ENCODE measurements at regions not wholly inside any gene's neighbourhood (a gene's known extent, or its start where the extent isn't known, plus 50 kb on each side); places are given as distances from the start of the nearest gene placed in this dataset.

DNA sequence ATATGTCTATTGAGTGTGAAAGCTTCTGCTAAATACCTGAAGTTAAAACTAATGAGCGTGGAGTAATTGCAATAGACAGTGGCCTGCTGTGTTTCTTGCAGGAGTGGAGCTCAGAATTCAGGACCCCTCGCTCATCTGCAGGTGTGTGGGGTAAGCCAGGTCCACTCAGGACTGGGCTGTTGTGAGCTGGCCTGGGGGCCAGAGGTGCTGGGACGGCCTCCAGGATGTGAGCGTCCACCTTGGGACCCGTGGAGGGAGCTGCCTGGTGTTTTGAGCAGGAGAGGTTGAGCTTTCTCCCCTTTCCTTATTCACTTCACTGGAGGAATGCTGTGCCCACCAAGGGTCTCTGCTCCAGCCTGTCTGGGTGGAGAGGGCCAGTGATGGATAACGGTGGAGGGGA is 681.2 kb downstream of the BRD1 start:
- no peak for DNase-seq

DNA sequence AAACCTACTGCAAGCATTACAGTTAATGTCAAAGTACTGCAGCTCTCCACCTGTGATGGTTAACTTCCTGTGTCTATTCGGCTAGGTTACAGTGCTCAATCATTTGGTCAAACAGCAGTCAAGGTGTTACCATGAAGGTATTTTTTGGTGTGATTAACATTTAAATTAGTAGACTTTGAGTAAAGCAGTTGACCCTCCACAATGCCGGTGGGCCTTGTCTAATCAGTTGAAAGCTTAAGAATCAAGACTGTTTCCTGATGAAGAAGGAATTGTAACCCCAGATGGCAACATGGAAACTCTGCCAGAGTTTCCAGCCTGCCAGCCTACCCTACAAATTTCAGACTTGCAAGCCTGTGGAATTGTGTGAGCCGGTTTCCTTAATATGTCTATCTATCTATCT is 683.9 kb downstream of the BRD1 start:
- DNase-seq: no peak

DNA sequence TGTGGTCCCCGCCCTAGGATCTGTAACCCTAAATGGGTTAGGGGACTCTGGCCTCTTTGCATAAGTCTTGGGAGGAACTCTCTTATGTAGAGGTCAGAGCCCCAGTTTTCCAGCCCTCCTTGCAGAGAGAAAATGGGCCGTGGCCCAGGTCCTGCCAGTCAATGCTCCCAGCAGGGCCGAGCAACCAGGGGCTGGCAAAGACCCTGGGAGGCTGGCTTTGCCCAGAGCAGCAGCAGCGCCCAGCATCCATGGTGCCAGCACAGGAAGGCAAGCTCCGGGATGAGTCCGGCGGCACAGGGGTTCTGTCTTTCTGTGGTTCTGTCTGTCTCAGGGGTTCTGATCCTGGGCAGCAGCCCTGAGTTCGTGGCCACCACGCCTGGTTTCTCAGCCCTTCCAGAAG is 684.8 kb downstream of the BRD1 start:
- no peak for DNase-seq

DNA sequence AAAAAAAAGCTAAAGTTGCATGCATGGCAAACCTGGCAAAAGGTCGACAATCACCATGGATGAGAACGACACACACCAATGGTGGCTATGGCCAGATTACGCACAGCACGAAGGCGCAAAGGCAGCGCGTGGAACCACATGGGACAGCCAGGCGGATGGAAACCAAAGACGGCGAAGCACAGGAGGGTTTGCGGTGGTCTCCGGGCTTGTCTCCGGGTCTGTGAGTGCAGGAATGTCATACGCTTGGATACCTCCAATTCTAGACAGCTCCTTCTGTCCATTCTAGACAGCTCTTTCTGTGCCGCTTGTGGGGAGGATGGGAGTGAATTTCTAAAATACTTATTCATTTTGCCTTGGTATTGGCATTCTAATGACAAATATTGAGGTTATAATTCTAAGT is 685.4 kb downstream of the BRD1 start:
- no peak for DNase-seq

DNA sequence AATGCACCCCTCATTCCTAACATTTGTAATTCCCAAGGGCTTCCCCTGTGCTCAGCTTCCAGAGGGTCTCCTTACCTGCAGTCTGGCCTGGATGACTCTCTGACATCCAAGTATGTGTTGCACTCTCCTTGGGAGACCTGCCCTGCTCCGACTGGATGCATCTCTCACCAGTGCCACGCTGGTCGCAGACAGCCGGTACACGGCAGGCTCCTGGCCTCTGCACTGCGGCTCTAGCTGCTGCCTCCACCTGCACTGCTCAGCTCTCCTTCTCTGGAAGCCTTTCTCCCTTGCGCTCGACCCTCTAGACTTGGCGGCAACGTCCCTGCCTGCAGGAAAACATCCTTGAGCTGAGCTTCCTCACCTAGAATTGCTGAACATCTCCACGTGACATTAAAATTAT is 685.9 kb downstream of the BRD1 start:
- no peak for DNase-seq

DNA sequence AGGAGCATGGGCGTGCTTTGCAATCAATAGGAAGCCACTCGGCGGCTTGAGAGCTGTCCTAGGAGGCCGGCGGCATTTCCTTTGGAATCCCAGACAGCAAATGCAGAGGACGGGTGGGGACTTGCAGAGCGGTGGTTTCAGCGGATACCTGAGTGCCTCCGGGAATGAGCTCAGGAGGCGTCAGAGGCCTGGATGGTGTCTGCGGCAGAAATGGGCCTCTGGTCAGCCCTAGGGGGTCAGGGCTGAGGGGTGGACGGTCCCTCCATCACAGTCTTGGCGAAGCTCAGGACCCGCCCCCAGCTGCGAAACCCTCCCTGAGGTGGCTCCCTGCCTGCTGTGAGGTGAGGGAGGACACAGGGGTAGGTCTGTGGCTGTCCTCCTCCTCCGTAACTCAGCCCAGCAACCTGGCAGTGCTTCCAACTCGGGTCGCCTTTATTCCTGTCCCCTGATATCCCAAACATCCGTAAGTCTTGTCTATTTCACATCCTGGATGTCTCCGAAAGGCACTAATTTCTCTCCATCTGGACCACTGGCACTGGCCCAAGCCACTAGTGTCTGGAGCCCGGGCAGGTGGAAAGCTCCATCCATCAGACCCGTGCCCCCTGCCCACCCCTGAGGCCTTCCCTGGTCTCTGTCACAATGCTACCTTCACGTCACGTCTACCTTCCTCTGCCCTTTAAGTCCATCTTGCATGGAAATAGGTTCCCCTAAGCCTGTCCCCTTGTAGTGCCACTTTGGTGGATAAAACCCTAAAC is 686.6 kb downstream of the BRD1 start:
- DNase-seq: no peak

DNA sequence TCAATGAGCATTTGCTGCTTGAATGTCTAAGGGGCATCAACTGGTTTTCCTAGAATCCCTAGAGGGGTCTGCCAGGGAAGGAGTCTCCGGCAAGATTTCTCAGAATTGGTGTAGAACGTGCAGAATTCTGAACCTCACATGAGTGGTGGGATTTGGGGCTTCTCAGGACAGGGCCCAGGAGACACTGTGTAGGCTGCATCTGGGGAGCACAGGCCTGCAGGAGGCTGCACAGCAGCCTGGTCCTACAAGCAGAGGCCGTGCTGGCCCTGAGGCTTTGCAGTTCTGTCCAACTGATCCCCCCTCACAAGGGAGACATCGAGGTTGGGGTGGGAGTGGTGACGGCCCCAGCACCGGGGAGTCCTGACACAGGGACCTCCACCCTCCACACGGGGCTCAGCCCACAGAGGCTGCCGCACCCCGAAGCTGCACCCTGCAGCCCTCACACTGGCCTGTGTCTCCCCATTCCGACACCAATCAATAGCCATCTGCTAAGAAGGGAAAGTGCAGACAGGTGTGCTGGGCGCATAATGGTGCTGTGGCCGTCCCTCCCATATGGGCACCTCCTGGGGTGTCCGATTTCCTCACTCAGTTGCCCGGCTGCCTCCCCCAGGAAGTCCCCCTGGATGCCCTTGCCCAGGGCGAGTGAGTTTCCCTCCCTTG is 688.1 kb downstream of the BRD1 start:
- no peak for DNase-seq

DNA sequence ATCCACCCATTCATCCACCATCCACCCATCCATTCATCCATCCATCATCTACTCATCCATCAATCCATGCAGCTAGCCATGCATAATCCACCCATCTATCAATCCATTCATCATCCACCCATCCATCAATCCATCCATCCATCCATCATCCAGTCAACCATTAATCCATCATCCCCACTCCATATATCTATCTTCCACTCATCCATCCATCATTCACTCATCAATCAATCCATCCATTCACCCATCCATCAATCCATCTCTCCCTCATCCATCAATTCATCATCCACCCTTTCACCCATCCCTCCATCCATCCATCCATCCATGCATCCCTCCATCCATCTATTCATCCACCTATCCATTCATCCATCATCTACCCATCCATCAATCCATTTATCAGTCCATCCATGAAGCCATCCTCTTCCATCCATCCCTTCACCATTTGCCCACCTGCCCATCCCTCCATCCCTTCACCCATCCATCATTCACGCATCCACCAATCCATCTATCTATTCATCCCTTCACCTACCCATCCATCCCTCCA is 689.4 kb downstream of the BRD1 start:
- no peak for DNase-seq

DNA sequence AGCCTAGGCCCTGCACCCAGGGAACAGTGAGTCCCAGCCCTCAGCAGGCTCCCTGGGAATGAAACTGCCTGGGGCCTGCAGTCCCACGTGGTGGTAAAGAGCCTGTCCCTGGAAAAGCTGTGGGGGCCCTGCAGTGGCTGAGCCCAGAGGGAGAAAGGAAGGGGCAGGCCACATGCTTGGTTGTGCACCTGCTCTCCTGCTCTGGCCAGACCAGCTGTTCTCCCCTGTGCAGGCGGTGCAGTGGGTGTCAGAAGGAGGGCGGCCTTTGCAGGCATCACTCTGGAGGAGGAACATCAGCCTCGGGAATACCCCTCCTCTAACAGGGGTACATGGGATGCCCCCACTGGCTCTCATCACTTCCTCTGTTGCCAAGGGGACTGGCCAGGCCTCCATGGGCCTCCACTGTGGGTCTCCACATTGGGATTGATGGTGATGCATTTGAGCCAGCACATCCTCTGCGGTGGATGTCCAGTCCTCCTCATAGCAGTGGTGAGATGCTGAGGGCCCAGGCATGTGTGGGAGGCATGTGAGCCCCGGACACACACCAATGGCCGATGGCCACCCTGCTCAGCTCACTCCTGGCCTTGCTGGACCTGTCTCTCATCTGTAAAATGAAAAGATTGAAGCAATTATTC is 690.4 kb downstream of the BRD1 start:
- no peak for DNase-seq

DNA sequence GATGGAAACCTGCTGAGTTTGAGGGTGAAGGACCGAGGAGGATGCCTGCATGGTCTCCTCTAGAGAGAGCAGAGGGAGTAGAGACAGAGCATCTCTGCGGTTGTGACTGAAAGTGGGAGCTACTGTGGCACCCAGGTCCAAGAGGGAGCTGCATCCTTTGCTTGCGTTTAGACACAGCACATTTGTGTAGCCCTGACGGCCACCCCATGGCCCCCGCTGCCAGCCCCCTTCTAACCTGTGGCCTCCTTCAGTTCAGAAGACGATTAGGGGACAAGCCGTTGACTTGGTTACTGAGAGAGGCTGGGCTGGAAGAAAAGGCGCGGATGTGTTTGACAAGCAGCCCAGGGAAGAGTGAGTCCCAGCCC is 690.9 kb downstream of the BRD1 start:
- DNase-seq: no peak

DNA sequence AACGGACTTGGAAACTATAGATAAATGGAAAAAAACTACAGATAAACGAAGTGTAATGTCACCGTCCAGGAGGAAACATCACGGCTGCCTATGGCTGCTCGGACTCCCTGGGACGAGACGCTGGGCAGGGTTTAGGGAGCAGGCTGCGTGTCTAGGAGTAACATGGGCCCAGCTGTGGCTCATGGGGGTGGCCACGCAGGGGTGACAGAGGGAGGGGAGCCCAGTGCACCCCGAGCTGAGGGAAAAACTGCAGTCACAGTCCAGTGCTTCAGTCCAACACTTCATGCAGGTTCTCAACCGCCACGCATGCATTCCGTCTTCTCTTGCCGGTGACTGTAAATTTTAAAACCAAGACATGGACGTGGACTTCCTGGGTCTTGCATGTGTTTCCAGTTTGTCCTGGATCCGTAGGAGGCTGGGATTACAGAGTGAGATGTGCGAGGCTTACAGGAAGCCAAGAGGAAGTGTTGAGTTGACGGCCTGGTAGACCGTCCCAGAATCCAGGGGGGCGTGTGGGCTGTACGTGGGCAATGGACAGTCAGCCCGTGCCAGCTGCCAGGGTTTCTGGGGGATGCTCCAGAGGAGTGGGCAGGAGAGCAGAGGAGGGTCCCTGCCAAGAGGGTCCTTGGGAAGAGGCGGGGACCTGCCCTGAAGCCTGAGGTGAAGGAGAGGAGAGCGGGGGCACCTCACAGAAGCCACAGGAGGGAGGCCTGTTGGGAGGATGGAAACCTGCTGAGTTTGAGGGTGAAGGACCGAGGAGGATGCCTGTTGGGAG is 691.4 kb downstream of the BRD1 start:
- DNase-seq: no peak

DNA sequence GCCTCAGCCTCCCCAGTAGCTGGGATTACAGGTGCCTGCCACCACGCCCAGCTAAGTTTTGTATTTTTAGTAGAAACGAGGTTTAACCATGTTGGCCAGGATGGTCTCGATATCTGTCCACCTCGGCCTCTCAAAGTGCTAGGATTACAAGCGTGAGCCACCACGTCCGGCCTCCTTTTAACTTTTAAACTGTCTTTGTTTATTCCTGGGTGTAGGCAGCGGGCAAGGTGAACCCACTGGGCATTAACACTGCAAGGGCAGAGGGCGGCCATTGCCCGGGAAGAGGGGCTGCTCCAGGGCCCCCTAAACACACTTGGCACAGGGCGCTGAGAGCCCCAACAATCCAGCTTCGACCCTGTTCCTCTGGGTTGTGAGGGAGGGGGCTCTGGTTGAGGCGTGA is 693.6 kb downstream of the BRD1 start:
- DNase-seq: no peak

DNA sequence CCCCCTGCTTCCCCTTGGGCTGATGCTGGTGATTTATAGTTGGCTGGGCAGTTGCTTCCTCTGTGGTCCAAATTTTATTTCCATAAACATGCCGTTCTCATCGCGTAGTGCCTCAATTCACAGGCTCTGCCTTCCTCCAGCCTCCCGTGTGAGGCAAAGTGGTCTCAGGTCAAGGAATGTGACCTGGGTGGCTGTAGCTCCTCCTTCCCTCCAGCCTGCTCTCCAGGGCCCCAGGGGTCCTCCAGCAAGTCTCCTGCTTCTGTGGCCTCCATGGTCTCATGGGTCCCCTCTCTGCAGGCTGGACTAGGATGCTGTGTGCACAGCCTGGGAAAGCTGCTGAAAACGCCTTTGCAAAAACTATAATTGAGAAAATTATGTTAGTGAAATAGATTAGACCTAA is 694.1 kb downstream of the BRD1 start:
- DNase-seq: no peak

DNA sequence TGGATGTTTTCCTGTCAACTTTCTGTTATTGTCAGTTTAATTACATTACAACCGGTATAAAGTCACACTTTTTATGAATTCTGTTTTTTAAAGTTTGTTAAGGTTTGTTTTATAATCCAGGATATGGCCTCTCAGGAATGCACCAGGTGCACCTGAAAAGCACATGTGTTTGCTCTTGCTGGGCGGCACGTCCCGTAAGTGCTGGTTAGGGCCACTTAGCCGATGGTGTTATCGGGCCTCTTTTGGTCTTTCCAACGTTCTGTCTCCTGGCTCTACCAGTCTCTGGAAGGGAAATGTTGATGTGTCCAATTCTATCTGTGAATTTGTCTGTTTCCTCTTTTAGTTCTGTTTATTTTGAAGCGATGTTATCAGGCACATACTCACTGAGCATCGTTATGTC is 695.7 kb downstream of the BRD1 start:
- no peak for DNase-seq

DNA sequence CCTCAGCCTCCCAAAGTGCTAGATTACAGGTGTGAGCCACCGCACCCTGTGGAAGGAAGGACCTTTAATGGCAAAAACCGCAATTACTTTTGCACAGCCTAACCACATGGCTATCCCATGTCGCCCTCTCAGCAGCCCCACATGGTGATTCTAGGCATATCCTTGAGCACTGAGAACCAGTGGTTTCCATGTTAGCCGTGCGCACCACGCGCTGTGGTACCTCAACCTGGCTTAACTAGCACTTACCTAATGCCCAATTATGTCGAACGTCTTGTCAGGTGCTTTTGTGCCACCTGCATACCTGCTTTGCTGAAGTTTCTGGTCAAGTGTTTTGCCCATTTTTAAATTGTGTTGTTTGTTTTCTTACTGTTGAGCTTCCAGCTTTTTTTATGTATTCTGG is 697.9 kb downstream of the BRD1 start:
- DNase-seq: no peak

DNA sequence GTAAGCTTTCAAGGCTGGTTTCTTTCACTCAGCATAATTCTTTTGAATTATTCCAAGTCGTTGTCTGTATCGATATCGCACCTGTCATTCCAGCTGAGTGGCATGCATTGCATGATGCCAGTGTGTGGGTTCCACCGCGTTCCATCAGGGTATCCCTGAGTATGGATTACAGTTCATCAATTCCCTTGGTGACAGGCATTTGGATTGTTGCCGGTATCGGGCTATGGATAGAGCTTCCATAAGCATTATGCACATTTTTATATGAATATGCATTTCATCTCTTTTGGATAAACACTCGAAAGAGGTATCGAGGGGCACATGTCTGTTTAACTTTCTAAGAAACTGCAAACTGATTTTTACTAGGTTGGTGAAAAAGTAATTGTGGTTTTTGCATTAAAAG is 698.8 kb downstream of the BRD1 start:
- DNase-seq: no peak

DNA sequence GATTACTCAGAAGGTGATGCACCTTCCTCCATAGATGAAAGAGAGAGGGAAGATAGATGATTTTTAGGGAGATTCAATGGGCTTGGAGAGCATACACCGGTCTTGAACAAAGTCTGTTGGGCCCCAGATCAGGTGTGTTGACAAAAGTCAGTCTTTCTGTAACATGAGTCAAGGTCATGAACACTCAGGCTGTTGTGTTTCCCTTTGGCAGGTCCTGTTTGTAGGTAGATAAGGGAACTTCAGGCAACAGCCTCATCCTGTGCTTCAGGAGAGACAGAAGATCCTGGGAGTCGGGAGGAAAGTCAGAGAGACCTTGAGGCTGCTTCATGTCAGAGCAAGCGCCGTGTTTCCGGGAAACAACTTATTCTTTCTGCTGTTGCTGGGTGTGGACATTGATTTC is 703.1 kb downstream of the BRD1 start:
- DNase-seq: no peak

DNA sequence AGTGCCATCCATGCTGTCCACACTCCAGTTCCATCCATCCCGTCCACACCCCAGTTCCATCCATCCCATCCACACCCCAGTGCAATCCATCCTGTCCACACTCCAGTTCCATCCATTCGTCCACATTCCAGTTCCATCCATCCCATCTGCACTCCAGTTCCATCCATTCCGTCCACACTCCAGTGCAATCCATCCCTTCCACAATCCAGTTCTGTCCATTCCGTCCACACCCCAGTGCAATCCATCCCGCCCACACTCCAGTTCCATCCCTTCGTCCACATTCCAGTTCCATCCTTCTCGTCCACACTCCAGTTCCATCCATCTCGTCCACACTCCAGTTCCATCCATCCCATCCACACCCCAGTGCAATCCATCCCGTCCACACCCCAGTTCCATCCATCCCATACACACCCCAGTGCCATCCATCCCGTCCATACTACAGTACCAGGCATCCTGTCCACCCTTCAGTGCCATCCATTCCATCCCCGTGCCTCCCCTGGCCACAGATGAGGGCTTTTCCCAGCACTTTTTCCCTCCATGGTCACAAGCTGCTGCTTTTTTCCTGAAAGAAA is 704.0 kb downstream of the BRD1 start:
- DNase-seq: no peak

DNA sequence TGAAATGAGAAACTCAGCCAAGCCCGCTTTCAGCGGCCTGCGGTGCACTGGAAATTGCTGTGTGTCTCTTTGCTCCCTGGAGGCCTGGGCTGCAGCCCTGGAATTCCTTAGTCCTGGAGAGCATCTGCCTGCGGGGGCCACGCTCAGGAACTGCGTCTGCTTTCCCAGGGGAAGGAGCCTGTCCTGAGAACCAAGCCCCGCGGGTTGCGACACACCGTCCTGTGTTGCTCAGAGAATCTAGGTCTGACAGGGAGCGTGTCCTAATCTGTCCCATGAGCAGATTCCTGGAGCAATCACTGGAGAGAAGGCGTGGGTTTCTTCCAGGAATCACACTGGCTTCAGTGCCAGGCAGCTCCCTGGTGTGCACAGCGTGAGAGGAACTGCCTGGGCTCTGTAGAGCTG is 708.1 kb downstream of the BRD1 start:
- DNase-seq: no peak

DNA sequence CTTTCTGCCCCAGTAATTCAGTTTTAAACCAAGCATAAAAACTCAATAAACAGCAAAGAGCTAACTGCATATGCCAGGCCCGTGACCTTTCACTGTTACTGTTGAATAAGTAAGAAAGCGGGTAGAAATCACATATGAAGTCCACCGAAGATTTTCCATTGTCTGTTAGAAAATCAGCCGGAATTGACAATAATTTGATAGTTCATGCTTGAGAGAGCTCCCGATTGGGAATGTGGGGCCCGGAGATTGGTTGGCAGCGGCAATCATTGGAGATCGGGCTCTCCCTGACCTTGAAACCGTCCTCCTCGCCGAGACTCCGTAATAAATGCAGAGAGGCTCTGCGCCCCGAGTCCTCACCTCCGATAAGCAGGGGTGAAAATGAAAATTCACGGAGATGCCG is 709.6 kb downstream of the BRD1 start:
- DNase-seq: no peak

DNA sequence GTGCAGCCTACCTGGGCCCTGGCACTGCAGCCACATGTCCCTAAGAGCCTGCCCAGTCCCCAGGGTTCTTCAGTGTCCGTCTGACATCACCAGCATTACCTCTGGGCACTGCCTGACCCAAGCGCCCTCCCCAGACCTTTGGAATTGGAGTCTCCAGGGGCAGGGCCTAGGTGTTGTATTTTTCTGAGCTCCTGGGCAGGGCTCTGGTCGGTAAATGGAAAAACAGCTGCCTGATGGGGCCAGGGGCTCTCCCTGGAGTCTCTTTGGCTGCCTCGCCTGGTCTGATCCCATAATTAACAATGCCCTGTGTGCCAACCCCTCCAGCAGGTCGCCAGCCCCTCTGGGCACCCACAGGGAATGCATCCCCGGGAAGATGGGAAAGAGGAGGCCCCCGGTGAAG is 710.2 kb downstream of the BRD1 start:
- DNase-seq: no peak

DNA sequence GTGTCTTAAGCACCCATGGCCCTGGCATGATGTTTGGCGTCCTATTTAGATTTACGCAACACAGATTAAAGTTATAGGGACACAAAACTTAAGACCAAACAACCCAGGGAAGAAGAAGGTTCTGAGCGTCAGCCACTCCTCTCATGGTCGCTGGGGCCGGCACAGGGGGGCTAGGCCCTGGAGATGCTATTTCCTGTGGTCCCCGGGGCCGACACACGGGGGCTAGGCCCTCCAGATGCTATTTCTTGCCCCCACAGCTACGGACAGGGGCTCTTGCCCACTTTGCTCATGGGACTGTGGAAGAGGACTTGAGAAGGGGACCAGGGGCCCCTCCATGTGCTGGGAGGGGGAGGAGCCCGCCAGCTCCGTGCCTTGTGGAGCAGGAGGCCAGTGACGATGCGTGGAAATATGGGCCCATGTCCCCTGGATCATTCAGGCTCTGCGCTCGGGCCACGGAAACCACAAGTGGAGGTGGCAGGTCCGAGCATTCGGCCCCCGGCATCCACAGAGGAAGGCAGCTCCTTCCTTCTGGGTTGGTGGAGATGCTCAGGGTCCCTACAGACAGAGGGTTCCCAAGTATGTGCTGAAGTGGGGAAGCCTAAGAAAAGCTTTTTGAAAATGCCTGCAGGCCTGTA is 711.1 kb downstream of the BRD1 start:
- no peak for DNase-seq

DNA sequence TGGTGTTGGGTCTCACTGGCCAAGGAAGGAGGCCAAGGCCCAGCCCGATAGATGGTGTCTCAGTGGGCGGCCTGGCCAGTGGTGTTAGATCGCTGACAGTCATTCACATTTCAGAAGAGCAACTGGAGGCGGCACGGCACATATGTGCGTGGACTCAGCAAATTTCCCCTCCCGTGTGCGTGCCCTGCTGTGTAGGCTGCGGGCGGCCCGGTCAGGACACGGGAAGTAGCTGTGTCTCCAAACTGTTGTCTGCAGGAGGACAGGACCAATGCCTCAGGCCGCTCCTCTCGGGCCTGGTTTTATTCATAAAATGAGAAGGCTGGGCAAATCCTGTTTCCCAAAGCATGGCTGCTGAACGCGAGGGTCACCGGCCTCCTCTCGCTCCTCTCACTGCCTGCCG is 711.7 kb downstream of the BRD1 start:
- no peak for DNase-seq
